ENCODE measurements at regions not wholly inside any gene's neighbourhood (a gene's known extent, or its start where the extent isn't known, plus 50 kb on each side); places are given as distances from the start of the nearest gene placed in this dataset.
"Not testable (repeated sequence)": the region's sequence is repeated elsewhere in the genome, so short reads cannot be mapped to it uniquely, and the experiment has no call there.

DNA sequence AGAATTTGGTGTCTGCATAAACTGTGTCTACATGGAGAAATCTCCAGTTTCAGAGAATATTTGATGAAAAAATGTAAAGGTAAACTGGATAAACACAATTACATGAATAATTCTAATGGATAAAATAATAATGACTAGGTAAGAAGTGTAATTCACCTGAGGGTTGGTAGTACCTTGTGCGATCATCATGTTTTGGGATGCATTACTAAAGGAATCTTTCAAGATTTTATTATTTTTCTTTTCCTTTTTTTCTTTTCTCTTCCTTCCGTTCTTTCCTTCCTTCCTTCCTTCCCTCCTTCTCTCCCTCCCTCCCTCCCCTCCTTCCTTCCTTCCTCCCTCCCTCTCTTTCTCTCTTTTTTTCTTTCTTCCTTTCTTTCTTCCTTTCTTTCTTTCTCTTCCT lies 818.7 kb downstream of the LTN1 start:
- in situ Hi-C loops (cut with HindIII; ENCODE audit: low sequenced_read_pairs) = no loop called here

DNA sequence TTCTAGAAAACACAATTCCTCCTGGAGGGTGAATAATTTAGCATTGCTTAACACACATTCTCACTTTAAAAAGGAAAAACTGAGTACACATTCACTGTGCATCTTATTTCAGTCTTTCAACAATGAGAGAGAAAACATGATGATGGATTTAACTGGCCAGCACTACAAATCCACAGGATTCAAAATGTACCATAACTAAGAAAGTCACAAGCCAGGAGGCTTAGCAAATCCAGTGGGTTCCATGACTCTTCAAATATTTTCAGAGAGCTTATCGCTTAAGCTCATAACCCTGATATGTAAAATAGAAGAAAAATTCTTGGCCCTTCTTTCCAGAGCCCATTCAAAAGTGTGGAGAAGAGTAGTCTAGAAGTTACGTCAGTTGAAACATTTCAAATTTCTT lies 820.3 kb downstream of the LTN1 start:
- in situ Hi-C loops (cut with HindIII; ENCODE audit: low sequenced_read_pairs) = no loop called here

DNA sequence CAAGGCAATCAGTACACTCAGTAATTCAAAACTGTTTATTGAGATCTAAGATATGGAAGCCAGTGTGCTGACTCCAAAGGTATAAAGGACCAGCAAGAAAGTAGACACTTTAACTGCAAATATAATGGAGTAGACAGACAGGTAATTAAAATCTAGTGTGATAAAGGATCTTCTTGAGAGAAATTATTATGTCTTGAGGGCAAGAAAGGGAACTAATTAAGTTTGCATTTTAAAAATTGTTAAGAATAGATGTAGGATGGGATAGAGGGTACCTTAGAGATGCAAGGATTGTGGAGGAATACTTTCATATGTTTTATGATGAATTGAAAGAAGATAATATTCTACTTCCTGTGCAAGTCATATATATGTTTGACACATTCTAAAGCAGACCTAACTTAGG lies 825.3 kb downstream of the LTN1 start:
- in situ Hi-C loops (cut with HindIII; ENCODE audit: low sequenced_read_pairs) = no loop called here

DNA sequence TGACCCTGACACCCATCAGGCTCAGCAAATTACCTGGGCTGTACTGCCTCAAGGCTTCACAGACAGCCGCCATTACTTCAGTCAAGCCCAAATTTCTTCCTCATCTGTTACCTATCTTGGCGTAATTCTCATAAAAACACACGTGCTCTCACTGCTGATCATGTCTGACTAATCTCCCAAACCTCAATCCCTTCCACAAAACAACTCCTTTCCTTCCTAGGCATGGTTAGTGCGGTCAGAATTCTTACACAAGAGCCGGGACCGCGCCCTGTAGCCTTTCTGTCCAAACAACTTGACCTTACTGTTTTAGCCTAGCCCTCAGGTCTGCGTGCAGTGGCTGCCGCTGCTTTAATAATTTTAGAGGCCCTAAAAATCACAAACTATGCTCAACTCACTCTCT lies 828.2 kb downstream of the LTN1 start:
- in situ Hi-C loops (cut with HindIII; ENCODE audit: low sequenced_read_pairs) = not testable (repeated sequence)

DNA sequence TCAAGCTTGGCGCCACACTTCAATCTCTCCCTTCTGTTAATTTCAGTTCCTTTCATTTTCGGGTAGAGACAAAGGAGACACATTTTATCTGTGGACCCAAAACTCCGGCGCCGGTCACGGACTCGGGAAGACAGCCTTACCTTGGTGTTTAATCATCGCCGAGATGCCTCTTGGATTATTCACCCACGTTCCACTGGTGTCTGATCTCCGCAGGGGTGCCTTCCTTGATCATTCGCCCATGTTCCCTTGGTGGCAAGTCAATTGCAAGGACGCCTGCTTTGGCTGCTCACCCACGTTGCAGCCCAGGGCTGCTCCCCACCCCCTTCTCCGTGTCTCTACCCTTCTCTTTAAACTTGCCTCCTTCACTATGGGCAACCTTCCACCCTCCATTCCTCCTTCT lies 830.6 kb downstream of the LTN1 start:
- in situ Hi-C loops (cut with HindIII; ENCODE audit: low sequenced_read_pairs) = not testable (repeated sequence)

DNA sequence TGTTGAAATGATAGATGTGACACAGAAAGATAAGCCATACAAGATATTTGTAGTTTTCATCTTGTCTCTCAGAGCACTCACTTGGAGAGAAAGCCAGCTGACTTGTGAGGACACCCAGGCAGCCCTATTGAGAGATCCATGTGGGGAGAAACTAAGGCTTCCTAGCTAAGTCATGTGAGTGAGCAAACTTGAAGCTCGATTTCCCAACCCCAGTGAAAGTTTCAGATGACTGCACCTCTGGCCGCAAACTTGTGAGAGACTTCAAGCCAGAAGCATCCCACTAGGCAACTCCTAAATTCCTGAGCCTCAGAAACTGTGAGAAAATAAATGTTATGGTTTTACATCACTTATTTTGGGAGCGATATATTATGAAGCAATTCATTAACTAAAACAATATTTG lies 832.3 kb downstream of the LTN1 start:
- in situ Hi-C loops (cut with HindIII; ENCODE audit: low sequenced_read_pairs) = no loop called here

DNA sequence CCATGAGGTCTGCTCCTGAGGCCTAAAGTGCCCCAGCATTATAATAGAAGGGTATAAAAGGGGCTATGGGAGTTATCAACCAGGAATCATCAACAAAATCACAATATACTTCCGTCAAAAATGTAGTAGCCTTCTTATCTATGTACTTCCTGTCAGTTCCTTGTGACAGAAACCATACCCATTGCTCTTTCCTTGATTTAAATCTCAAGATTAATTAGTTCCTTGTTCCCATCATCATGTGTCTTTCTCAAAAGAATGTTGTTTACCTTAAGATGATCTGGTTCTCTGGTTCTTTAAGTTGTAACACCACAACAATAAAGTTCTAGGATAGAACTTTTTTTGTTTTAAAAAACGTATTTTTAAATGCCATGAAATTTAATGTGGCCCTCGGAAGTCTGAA lies 833.3 kb downstream of the LTN1 start:
- in situ Hi-C loops (cut with HindIII; ENCODE audit: low sequenced_read_pairs) = no loop called here

DNA sequence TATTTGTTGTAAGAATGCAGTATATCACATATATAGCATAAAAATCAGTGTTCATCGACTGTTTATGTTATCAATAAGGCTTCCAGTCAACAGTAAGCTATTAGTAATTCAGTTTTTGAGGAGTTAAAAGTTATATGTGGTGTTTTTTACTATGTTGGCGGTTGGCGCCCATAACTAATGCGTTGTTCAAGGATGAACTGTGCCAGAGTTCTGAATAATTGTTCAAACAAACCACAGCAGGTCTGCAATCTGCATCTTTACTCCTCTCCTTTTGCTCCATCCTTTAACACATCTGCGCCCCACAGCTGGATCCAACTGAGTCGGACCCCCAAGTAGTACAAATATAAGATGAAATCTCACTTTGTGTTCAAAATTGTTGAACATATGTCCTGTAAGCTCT lies 836.1 kb downstream of the LTN1 start:
- in situ Hi-C loops (cut with HindIII; ENCODE audit: low sequenced_read_pairs) = no loop called here

DNA sequence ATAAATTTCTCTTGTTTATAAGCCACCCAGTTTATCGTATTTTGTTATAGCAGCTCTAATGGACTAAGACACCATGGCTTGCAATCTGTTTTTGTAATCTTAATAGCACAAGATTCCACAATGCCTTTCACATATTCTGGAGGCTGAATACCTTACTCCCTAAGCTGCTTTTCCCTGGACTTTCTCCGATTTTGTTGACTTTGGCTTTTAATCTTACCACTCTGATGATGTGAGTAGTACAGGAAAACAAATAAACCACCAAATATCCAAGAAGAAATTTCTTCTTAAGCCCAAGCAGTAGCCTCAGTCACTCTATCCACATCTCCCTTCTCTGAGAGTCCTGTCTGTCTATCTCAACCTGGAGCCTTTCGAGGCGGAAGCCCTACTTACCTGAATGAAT lies 838.6 kb downstream of the LTN1 start:
- in situ Hi-C loops (cut with HindIII; ENCODE audit: low sequenced_read_pairs) = no loop called here

DNA sequence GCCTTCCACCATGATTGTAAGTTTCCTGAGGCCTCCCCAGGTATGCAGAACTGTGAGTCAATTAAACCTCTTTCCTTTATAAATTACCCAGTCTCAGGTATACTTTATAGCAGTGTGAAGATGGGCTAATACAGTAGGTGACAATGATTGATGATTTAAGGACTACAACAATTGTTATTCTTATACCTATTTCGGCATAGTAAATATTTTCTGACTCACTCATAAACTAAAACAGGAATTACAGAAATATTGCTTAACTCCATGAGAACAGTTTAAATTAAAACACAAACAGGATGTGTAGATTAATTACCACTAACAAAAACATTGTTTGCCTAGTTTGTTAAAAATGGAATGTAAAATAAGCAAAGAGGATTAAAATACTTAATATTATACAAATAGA lies 839.9 kb downstream of the LTN1 start:
- in situ Hi-C loops (cut with HindIII; ENCODE audit: low sequenced_read_pairs) = no loop called here

DNA sequence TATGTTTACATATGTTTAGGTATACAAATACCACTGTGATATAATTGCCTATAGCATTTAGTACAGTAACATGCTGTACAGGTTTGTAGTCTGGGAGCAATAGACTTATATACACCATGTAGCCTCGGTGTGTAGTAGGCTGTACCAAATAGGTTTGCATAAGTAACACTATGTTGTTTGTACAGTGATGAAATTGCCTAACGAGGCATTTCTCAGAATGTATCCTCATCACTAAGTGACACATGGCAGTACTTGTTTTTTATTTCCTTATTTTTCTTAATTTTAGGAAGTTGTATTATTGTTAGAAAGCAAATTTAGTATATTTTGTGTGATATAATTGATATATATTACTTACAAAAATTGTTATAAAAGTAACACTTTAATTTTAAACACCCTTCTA lies 840.9 kb downstream of the LTN1 start:
- in situ Hi-C loops (cut with HindIII; ENCODE audit: low sequenced_read_pairs) = no loop called here

DNA sequence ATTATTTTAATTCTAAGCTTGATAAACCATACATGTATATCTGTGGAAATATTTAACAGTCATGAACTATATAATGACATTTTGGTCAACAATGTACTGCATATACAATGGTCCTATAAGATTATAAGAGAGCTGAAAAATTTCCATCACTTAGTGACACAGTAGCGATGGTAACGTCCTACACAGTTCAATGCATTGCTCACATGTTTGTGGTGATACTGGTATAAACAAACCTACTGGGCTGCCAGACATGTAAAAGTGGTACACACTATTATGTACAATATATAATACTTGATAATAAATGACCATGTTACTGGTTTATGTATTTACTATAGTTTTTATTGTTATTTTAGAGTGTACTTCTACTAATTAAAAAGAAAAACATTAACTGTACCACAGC lies 841.9 kb downstream of the LTN1 start:
- in situ Hi-C loops (cut with HindIII; ENCODE audit: low sequenced_read_pairs) = no loop called here

DNA sequence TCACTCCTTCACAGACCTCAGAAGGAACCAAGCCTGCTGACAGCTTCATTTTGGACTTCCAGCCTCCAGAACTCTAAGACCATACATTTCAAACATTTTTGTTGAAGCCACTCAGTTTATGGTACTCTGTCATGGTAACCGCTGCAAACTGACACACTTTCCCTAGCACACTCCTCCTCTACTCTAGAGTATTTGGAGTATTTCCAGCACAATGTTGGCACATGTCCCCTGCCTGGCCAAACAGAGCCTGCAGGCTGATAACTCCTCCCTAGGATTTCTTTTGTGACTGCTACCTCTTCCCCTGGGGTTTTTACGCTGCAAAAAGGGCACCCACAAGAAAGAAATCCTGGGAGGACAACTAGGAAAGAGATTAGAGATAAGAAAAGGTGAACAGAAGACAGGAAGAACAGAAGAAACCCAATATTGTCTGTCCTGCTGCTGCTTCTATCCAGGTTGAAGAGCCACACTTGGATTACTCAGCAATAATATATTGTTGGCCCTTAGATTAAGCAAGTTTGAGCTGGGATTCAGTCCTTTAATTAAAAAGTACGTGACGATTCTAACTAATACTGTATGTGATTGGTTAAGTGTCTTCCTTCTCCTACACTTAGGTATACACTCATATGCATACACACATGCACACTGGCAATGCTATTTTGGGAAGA lies 844.1 kb downstream of the LTN1 start:
- in situ Hi-C loops (cut with HindIII; ENCODE audit: low sequenced_read_pairs) = no loop called here

DNA sequence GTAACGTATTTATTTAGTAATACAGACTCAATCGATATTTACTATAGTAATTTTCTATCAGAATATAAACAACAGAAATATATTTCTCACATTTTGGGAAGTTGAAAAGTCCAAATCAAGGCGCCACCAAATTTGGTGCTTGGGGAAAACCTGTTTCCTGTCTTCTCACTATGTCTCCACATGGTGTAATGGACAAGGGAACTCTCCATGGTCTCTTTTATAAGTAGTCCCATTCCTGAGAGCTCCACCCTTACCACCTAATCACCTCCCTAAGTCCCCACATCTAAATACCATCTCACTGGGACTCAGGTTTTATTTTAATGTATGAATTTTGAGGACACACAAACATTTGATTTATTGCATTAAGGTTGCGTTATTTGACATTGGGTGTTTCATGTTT lies 848.0 kb downstream of the LTN1 start:
- in situ Hi-C loops (cut with HindIII; ENCODE audit: low sequenced_read_pairs) = no loop called here

DNA sequence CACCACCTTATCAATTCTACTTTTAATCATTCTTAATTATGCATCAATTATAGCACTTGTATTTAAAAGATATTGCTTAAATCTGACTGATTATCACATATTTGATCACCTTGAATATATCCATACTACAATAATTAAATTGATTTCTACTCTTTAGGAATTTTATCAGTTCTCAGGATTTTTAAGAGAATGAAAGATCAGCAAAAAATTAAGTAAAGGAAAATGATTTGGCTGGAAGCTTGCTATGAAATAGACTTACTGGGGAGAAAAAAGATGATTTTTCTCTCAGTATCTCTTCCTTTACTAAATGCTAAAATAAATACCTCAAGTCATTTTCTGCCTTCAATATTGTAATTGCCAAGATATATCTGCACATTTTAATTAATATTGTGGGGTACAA lies 848.6 kb downstream of the LTN1 start:
- in situ Hi-C loops (cut with HindIII; ENCODE audit: low sequenced_read_pairs) = no loop called here

DNA sequence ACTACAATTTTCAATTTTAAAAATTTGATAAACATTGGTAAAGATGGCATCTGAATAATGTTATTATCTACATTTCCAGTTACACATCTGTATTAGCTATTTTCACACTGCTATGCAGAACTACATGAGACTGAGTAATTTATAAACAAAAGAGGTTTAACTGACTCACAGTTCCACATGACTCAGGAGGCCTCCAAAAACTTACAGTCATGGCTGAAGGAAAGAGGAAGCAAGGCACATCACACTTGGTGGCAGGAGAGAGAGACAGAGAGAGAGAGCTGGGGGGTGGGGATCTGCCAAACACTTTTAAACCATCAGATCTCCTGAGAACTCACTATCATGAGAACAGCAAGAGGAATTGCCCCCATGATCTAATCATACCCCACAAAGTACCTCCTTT lies 850.0 kb downstream of the LTN1 start:
- in situ Hi-C loops (cut with HindIII; ENCODE audit: low sequenced_read_pairs) = no loop called here

DNA sequence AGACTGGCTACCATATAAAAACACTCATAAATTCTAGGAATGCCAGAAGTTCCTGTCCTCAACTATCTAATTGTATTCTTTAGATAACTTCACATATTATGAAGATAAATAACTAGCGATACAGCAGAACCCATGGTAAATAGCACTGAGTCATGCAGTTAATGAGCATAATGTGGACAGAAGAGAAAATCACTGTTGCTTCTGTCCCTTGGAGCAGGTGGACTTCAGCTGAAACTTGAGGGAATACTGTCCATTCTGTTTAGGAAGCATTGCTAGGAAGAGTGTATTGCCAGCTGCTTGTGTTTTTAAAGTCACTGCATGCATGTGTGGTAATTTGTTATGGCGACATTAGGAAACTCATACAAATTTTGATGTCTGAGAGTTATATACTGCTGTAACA lies 854.4 kb downstream of the LTN1 start:
- in situ Hi-C loops (cut with HindIII; ENCODE audit: low sequenced_read_pairs) = no loop called here

DNA sequence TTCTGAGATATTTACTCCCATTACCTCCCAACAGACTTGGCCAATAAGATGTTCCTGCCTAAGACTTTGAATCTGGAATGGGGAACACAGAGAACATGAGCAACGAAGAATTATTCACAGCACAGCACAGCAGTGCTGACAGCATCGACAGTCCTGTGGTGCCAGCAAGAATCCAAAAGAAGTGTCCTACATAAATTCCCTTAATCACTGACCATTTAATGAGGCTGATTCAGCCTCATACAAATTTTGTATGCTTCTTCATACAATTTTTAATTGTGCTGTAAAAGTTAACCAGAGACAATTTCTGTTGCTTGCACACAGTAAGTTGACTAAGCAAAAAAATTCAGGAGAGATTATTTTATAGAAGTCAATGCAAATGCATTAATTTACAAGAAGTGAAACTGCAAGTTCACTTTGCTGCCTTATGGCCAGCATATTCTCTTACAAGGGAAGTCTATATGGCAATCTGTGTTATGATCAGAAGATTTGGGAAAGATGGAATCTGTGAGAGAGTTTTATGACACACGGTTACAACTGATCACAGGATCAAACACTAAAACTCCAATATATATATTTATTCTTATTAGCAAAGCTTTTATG lies 855.9 kb downstream of the LTN1 start:
- in situ Hi-C loops (cut with HindIII; ENCODE audit: low sequenced_read_pairs) = no loop called here

DNA sequence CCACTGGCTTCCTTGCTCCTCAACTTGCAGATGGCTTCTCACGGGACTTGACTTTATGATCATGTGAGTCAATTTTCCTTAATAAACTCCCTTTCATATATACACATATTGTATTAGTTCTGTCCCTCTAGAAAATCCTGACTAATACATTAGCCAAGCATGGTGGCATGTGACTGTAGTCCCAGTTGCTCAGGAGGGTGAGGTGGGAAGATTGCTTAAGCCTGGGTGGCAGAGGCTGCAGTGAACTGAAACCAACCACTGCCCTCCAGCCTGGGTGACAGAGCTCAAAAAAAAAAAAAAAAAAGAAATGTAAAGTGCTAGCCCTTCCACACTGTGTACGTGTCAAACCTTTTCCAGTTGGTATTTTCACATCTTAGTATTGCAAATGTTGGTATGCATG lies 857.0 kb downstream of the LTN1 start:
- in situ Hi-C loops (cut with HindIII; ENCODE audit: low sequenced_read_pairs) = no loop called here

DNA sequence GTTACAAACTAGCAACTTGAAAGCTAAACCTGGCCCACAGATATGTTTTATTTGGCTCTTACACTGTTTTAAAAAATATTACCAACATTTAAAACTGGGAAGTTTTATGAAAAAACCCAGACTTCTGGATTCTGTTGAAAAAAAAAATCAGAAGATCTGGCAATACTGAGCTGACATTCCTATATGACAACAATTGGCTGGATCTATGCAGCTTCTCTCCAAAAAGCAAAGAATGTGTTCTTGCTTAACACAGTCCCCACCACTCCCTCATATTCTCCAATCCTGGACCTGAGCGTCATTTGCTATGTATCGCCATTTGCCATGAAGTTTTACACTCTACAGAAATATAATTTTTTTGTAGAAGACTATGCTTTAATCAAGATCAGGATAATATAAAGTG lies 859.6 kb downstream of the LTN1 start:
- in situ Hi-C loops (cut with HindIII; ENCODE audit: low sequenced_read_pairs) = no loop called here

DNA sequence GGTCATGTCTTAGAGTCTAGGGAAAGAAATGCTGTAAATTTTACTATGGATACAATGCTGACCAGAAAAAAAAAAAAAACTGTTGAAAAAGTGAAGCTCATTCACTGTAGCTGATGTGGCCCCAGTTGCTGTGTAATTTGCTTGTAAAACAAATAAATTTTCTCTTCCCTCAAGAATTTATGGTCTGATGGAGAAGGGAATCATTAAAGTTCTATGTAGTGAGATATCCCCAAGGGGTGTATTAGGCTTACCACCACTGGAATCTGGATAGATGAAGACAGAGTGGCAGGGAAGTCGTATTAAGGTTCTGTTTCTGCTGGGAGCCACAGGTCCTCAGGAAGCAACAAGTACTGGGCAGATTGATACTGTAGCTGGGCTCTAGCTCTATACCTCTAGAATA lies 860.0 kb downstream of the LTN1 start:
- in situ Hi-C loops (cut with HindIII; ENCODE audit: low sequenced_read_pairs) = no loop called here

DNA sequence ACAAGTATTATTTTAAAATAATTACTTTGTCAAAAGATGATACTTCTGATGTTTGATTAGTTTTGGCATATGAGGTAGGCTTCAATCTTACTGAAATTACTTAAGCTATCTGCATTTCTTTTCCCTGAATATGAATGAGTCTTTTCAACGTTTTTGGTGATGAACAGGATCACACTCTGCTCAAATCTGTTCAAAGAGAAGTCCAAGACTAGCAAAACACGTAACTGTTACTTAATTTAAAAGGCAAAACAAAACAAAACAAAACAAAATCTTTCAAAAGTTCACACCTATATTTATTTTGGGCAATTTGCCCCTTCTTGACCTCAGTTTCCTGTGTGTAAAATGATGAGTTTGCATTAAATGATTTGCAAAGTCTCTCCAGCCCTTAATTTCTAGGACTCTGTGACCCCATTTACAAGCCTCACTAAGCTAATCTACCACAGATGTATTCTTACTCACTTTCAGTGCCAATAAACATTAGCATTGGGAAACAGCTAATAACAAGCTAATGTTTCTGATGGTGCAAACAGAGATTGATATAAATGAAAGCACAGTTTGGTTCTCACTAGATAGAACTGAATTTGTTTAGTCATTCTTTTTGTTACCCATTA lies 865.4 kb downstream of the LTN1 start:
- in situ Hi-C loops (cut with HindIII; ENCODE audit: low sequenced_read_pairs) = no loop called here

All from DLD1 (cell line).